NB4 (cell line): ENCODE measurements at regions not wholly inside any gene's neighbourhood (a gene's known extent, or its start where the extent isn't known, plus 50 kb on each side); places are given as distances from the start of the nearest gene placed in this dataset.

Experiments used
- POLR2A ChIP-seq: IDR thresholded peaks from 2 replicates; pipeline ENCODE4 v1.6.1; 2011; ENCODE audit warnings: mild to moderate bottlenecking; ENCODE audit not compliant: insufficient read length; ENCODE audit errors: extremely low read depth
- TF ChIP-seq, protein P1 (sequence below): IDR thresholded peaks from one replicate; pipeline ENCODE4 v1.5.1; 2012; ENCODE audit warnings: low read depth, low read length
- TF ChIP-seq, protein P2 (sequence below): IDR thresholded peaks from 2 replicates; pipeline ENCODE4 v1.6.1; 2011; ENCODE audit warnings: low read depth, low read length

DNA sequence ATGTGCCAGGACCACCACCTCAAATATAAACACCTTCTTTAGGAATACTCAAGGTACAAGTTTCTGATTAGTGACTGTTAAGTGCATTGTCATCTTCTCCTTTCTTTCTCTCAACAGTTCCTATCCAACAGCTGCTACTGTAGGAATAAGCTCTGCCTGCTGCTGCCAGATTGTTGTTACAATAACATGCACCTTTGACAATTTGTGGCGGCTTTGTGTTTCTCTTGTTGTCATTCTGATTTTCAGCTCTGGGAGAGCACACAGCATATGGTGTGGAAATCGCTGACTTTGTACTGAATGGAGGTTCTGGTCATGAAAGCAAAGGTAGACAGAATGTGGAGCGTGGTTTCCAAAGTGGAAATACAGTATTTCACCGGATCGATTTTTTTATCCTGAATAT, 182.8 kb downstream of the SEC23IP start:
- TF ChIP-seq, protein P1, sequence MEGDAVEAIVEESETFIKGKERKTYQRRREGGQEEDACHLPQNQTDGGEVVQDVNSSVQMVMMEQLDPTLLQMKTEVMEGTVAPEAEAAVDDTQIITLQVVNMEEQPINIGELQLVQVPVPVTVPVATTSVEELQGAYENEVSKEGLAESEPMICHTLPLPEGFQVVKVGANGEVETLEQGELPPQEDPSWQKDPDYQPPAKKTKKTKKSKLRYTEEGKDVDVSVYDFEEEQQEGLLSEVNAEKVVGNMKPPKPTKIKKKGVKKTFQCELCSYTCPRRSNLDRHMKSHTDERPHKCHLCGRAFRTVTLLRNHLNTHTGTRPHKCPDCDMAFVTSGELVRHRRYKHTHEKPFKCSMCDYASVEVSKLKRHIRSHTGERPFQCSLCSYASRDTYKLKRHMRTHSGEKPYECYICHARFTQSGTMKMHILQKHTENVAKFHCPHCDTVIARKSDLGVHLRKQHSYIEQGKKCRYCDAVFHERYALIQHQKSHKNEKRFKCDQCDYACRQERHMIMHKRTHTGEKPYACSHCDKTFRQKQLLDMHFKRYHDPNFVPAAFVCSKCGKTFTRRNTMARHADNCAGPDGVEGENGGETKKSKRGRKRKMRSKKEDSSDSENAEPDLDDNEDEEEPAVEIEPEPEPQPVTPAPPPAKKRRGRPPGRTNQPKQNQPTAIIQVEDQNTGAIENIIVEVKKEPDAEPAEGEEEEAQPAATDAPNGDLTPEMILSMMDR = no peak
- TF ChIP-seq, protein P2, sequence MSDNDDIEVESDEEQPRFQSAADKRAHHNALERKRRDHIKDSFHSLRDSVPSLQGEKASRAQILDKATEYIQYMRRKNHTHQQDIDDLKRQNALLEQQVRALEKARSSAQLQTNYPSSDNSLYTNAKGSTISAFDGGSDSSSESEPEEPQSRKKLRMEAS = no peak
- no peak for TF ChIP-seq POLR2A
